Lung (tissue), 11 donors: ENCODE measurements at regions not wholly inside any gene's neighbourhood (a gene's known extent, or its start where the extent isn't known, plus 50 kb on each side); places are given as distances from the start of the nearest gene placed in this dataset.

Experiments
- ATAC-seq: fragments of 200-7000 bp; cut with Tn5 transposase; one replicate; pipeline ENCODE4 v1.9.1; 2020; ENCODE audit warnings: moderate number of reproducible peaks; ENCODE audit not compliant: insufficient read depth, low FRiP score
- DNase-seq, 3 donors: peaks; one replicate each; pipeline ENCODE4 v3.0.0-alpha.2; 2013 to 2017
- H3K27ac ChIP-seq, 2 donors: one replicate each; pipeline ENCODE4 v1.5.1; 2013; ENCODE audit warnings: mild to moderate bottlenecking in 2 of 2, moderate library complexity in 2 of 2, control low read depth in 1 of 2, inconsistent platforms in 1 of 2, low read depth in 1 of 2, low read length in 1 of 2
- H3K27me3 ChIP-seq, 3 donors: one replicate each; pipeline ENCODE4 v1.5.1; 2013; ENCODE audit warnings: low read length in 2 of 3; ENCODE audit not compliant: control insufficient read depth in 3 of 3, insufficient read depth in 3 of 3
- H3K36me3 ChIP-seq, 4 donors: one replicate each; pipeline ENCODE4 v1.5.1; 2013; ENCODE audit warnings: low read length in 4 of 4, mild to moderate bottlenecking in 1 of 4, moderate library complexity in 1 of 4; ENCODE audit not compliant: control insufficient read depth in 4 of 4, insufficient read depth in 4 of 4
- H3K4me1 ChIP-seq, 5 donors: one replicate each; pipeline ENCODE4 v1.5.1; 2013; ENCODE audit warnings: low read length in 5 of 5, mild to moderate bottlenecking in 2 of 5, moderate library complexity in 1 of 5; ENCODE audit not compliant: control insufficient read depth in 5 of 5, insufficient read depth in 5 of 5
- H3K4me3 ChIP-seq: one replicate; pipeline ENCODE4 v1.5.1; 2013; ENCODE audit warnings: mild to moderate bottlenecking, control low read depth, moderate library complexity
- H3K9ac ChIP-seq, 2 donors: one replicate each; pipeline ENCODE4 v1.5.1; 2013; ENCODE audit warnings: low read length in 2 of 2, control low read depth in 1 of 2; ENCODE audit not compliant: insufficient read depth in 1 of 2
- H3K9me3 ChIP-seq, 4 donors: one replicate each; pipeline ENCODE4 v1.5.1; 2013; ENCODE audit warnings: low read length in 3 of 4, mild to moderate bottlenecking in 1 of 4, moderate library complexity in 1 of 4; ENCODE audit not compliant: control insufficient read depth in 4 of 4, insufficient read depth in 3 of 4
- CTCF ChIP-seq: IDR thresholded peaks from 2 replicates; pipeline ENCODE4 v1.5.1; 2012; ENCODE audit warnings: mild to moderate bottlenecking; ENCODE audit errors: control extremely low read depth, extremely low read depth
- WGBS, 2 donors: extraction: QIAGEN DNeasy Blood & Tissue Kit; methylation state at CpG; one replicate each; pipeline ENCODE4 v1.1.7; 2013; 5-methylcytosine and 5-hydroxymethylcytosine counted together
- donor health status: control.
- donor health status: control.
- donor health status: Bipolar disorder and iron deficiency.
- donor health status: healthy.
- donor health status: DM: yes; HTN: yes; CAD: no.

GRCh38 chr20:39676857-39677391 is 714.8 kb downstream of the DHX35 start:
- H3K4me1 ChIP-seq = no peaks in the 10 kb centered on the region
- WGBS, 2 donors = 56% methylated on average over 5 of the region's 5 CpGs
- no peak for ATAC-seq
- no peaks in the 10 kb centered on the region for H3K27me3 ChIP-seq
- no peaks in the 10 kb centered on the region for H3K36me3 ChIP-seq
- no peak overlapping the region for H3K9ac ChIP-seq
- H3K9me3 ChIP-seq = peaks cover 0 to 8% (median 0%) of the 10 kb centered on the region in 4 donors
- no peak overlapping the region for H3K4me3 ChIP-seq
- no peak for TF ChIP-seq CTCF
- H3K27ac ChIP-seq = no peak overlapping the region
- DNase-seq = peak in 2 of 3 donors; percentile 45 to 67

GRCh38 chr20:39676241-39676640 is 714.1 kb downstream of the DHX35 start:
- no peak overlapping the region for H3K9ac ChIP-seq
- DNase-seq (no peak), ATAC-seq (no peak)
- H3K9me3 ChIP-seq = peaks cover 0 to 8% (median 0%) of the 10 kb centered on the region in 4 donors
- WGBS, 2 donors = 94 to 96% methylated on average over 6 of the region's 6 CpGs
- no peaks in the 10 kb centered on the region for H3K27me3 ChIP-seq
- no peak for TF ChIP-seq CTCF
- no peak overlapping the region for H3K4me3 ChIP-seq
- no peak overlapping the region for H3K27ac ChIP-seq
- no peaks in the 10 kb centered on the region for H3K4me1 ChIP-seq
- H3K36me3 ChIP-seq = no peaks in the 10 kb centered on the region

- no peak for TF ChIP-seq CTCF
- Histone ChIP-seq H3K9me3 (peaks cover 0 to 4% (median 0%) of the 10 kb centered on the region in 4 donors), H3K27ac (no peak overlapping the region), H3K27me3 (no peaks in the 10 kb centered on the region), H3K4me3 (no peak overlapping the region), H3K9ac (no peak overlapping the region), H3K4me1 (no peaks in the 10 kb centered on the region), H3K36me3 (no peaks in the 10 kb centered on the region)
- 46 to 51% methylated on average over 2 of the region's 2 CpGs for WGBS, 2 donors
- ATAC-seq (no peak), DNase-seq (no peak)
Observed at GRCh38 chr20:39674842-39675241, 712.7 kb downstream of the DHX35 start.

GRCh38 chr20:39670988-39671387 is 708.8 kb downstream of the DHX35 start:
- Histone ChIP-seq H3K9me3 (no peaks in the 10 kb centered on the region), H3K9ac (no peak overlapping the region), H3K4me1 (no peaks in the 10 kb centered on the region), H3K27me3 (no peaks in the 10 kb centered on the region), H3K4me3 (no peak overlapping the region), H3K27ac (no peak overlapping the region), H3K36me3 (no peaks in the 10 kb centered on the region)
- ATAC-seq = no peak
- DNase-seq = no peak
- 25 to 38% methylated on average over 2 of the region's 2 CpGs for WGBS, 2 donors
- TF ChIP-seq CTCF = no peak
